Upper lobe of right lung (tissue), 1 donor: ENCODE measurements at regions not wholly inside any gene's neighbourhood (a gene's known extent, or its start where the extent isn't known, plus 50 kb on each side); places are given as distances from the start of the nearest gene placed in this dataset.

ENCODE experiments used
- ATAC-seq: fragments of 200-7000 bp; cut with Tn5 transposase; one replicate; pipeline ENCODE4 v1.9.1; 2020; ENCODE audit warnings: mild to moderate bottlenecking, moderate library complexity
- DNase-seq: peaks from one replicate; pipeline ENCODE4 v3.0.0-alpha.2; 2020
- H3K27ac ChIP-seq: fragments of 200-600 bp; one replicate; pipeline ENCODE4 v1.8.0; 2022
- H3K27me3 ChIP-seq: fragments of 200-600 bp; one replicate; pipeline ENCODE4 v1.8.0; 2022; ENCODE audit warnings: mild to moderate bottlenecking
- H3K36me3 ChIP-seq: fragments of 200-600 bp; one replicate; pipeline ENCODE4 v1.8.0; 2022
- H3K4me1 ChIP-seq: fragments of 200-600 bp; one replicate; pipeline ENCODE4 v1.8.0; 2022
- H3K4me3 ChIP-seq: fragments of 200-600 bp; one replicate; pipeline ENCODE4 v1.8.0; 2022; ENCODE audit warnings: mild to moderate bottlenecking
- H3K9me3 ChIP-seq: fragments of 200-600 bp; one replicate; pipeline ENCODE4 v1.8.0; 2022
- intact Hi-C: fragments of 100-400 bp; cut with DNase I; formaldehyde crosslinking; loops from one replicate; pipeline ENCODE4 v1.11.0; 2022
- TF ChIP-seq, protein P1 (sequence below): fragments of 200-600 bp; IDR thresholded peaks from one replicate; pipeline ENCODE4 v1.8.0; 2022; ENCODE audit warnings: antibody characterized with exemption
- donor health status: DM: no; HTN: yes; CAD: no; lungs with severe emphysema.

DNA sequence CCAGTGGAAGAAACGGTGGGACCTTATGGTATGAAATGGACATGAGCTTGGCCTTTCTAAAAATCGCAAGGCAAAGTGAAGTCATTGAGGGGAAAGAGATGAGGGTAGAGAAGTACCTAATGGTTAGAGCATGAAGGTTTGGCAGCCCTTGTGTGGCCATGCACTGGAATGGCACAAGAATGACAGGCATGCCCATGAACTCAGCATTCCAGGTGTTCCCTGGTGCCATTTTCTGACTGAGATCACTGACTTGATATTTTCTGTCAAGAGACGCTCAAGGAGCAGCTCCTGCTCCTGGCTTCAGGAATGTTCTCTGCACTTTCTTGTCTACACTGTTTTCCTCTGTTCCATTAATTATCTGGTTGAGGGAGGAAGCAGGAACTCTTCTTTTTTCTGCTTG lies 225.0 kb upstream of the SLC10A2 start:
- no peaks in the 10 kb centered on the region for H3K36me3 ChIP-seq
- H3K27me3 ChIP-seq = no peaks in the 10 kb centered on the region
- no peak overlapping the region for H3K4me3 ChIP-seq
- TF ChIP-seq, protein P1, sequence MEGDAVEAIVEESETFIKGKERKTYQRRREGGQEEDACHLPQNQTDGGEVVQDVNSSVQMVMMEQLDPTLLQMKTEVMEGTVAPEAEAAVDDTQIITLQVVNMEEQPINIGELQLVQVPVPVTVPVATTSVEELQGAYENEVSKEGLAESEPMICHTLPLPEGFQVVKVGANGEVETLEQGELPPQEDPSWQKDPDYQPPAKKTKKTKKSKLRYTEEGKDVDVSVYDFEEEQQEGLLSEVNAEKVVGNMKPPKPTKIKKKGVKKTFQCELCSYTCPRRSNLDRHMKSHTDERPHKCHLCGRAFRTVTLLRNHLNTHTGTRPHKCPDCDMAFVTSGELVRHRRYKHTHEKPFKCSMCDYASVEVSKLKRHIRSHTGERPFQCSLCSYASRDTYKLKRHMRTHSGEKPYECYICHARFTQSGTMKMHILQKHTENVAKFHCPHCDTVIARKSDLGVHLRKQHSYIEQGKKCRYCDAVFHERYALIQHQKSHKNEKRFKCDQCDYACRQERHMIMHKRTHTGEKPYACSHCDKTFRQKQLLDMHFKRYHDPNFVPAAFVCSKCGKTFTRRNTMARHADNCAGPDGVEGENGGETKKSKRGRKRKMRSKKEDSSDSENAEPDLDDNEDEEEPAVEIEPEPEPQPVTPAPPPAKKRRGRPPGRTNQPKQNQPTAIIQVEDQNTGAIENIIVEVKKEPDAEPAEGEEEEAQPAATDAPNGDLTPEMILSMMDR = no peak
- ATAC-seq (no peak), DNase-seq (no peak)
- intact Hi-C loops = no loop called here
- H3K4me1 ChIP-seq = no peaks in the 10 kb centered on the region
- H3K9me3 ChIP-seq = no peaks in the 10 kb centered on the region
- H3K27ac ChIP-seq = no peak overlapping the region

DNA sequence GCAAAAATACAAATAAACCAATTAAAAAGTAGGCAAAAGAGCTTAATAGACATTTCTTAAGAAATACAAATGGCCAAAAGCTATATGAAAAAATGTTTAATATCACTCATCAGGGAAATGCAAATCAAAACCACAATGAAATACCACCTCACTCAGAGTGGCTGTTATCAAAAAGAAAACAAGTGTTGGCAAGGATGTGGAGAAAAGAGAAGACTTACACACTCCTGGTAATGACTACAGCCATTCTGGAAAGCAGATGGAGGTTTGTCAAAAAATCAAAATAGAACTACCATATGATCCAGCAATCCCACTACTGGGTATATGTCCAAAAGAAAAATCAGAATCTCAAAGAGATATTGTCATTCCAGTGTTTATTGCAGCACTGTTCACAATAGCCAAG lies 223.5 kb upstream of the SLC10A2 start:
- intact Hi-C loops = no loop called here
- Histone ChIP-seq H3K9me3 (no peaks in the 10 kb centered on the region), H3K36me3 (no peaks in the 10 kb centered on the region), H3K27ac (no peak overlapping the region), H3K4me3 (no peak overlapping the region), H3K27me3 (no peaks in the 10 kb centered on the region), H3K4me1 (no peaks in the 10 kb centered on the region)
- ATAC-seq (no peak), DNase-seq (no peak)
- TF ChIP-seq, protein P1 = no peak

DNA sequence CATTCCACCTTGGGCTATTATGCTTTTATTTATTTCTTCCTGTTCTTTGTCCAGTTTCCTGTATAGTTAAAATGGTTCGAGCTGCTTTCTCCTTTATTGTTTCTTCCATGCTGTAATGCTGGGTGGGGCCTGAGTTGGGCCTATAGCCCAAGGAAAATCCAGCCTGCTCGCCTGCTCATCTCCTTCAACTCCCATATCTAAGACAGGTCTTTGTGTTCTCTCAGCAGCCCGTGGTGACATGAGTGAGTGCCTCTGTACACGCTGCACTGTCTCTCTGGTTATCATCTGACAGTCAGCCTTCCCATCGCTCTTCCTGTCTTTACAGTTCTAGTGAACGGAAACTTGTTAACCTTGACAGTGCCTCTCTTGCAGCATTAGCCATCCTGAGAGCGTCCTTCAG lies 221.9 kb upstream of the SLC10A2 start:
- Histone ChIP-seq H3K27ac (no peak overlapping the region), H3K36me3 (no peaks in the 10 kb centered on the region), H3K4me1 (no peaks in the 10 kb centered on the region), H3K27me3 (no peaks in the 10 kb centered on the region), H3K9me3 (no peaks in the 10 kb centered on the region), H3K4me3 (no peak overlapping the region)
- ATAC-seq (no peak), DNase-seq (no peak)
- TF ChIP-seq, protein P1 = no peak
- intact Hi-C loops = no loop called here

DNA sequence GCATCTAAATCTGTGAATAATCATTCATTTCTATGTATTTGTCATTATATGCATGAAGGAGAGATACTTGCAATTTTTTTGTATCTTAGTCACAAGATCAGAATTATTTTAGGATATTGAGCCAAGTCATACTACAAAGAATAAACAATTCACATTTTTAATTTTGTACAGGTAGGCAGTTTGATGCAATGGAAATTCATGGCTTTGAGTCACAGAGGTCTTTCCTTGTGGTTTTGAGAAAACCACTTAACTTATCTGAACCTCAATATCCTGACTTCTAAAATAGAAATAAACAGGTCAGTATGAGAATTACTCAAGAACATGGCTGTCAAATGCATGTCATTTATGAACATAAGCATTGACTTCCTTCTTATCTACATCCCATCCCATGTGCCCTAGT lies 221.4 kb upstream of the SLC10A2 start:
- H3K9me3 ChIP-seq = no peaks in the 10 kb centered on the region
- no peaks in the 10 kb centered on the region for H3K27me3 ChIP-seq
- no peaks in the 10 kb centered on the region for H3K4me1 ChIP-seq
- ATAC-seq = no peak
- no peak overlapping the region for H3K27ac ChIP-seq
- TF ChIP-seq, protein P1 = no peak
- H3K4me3 ChIP-seq = no peak overlapping the region
- intact Hi-C loops = no loop called here
- no peak for DNase-seq
- no peaks in the 10 kb centered on the region for H3K36me3 ChIP-seq

DNA sequence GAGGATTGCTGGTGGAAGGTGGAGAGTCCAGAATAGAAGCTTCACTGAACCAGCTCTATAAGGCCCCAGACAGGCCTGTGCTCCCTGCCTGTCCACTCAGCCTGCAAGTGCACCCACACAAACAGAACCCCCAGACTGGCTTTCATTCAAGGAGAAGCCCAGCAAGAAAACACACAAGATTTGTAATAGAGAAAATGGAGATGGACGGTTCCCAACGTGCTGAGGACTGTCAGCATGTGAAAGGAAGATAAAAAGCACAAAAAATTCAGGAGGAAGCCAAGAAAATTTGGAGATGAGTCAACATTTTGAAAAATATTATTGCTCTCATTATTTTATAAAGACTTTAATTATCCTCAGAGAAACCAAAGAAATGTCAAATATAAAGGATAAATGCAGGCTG lies 218.2 kb upstream of the SLC10A2 start:
- intact Hi-C loops = no loop called here
- no peaks in the 10 kb centered on the region for H3K9me3 ChIP-seq
- DNase-seq = no peak

DNA sequence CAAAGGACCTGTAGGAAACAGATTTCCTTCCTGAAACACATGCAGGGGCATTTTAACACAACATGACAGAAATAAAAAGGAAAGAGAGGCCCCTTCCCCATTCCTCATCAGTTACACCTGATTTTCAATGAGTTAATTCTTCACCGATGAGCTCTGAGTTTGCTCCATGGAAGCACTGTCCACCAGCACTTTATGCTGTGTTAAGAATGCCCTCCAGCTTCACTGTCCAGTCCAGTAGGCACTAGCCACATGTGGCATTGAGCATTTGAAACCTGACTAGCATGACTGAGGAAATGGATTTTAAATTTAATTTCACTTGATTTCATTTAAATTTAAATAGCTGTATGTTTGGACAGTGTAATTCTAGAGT lies 217.2 kb upstream of the SLC10A2 start:
- intact Hi-C loops = no loop called here
- TF ChIP-seq, protein P1 = no peak
- no peak for ATAC-seq
- Histone ChIP-seq H3K36me3 (no peaks in the 10 kb centered on the region), H3K27me3 (no peaks in the 10 kb centered on the region), H3K4me1 (no peaks in the 10 kb centered on the region), H3K9me3 (no peaks in the 10 kb centered on the region), H3K27ac (no peak overlapping the region), H3K4me3 (no peak overlapping the region)
- DNase-seq = no peak

More for the DNA sequence above, 218.2 kb upstream of the SLC10A2 start:
- Histone ChIP-seq H3K4me1 (no peaks in the 10 kb centered on the region), H3K27me3 (no peaks in the 10 kb centered on the region), H3K4me3 (no peak overlapping the region), H3K36me3 (no peaks in the 10 kb centered on the region), H3K27ac (no peak overlapping the region)
- no peak for ATAC-seq
- TF ChIP-seq, protein P1 = no peak
